CD4-positive, alpha-beta T cell (primary cell): ENCODE measurements at regions not wholly inside any gene's neighbourhood (a gene's known extent, or its start where the extent isn't known, plus 50 kb on each side); places are given as distances from the start of the nearest gene placed in this dataset.
A peak's percentile ranks its signal among the peaks of the same experiment; 100 is the strongest.

Source experiments
- ATAC-seq: fragments of 200-7000 bp; cut with Tn5 transposase; one replicate; pipeline ENCODE4 v1.10.0; 2022; ENCODE audit warnings: mild to moderate bottlenecking; ENCODE audit not compliant: poor library complexity
- CTCF ChIA-PET: fragments of 350-600 bp; sonication (Branson Sonifier 250); formaldehyde crosslinking; loops from one replicate; lab custom pipeline; 2021; ENCODE audit warnings: antibody characterized with exemption, inconsistent platforms; lab: Charles Lee
- POLR2A ChIA-PET: fragments of 350-600 bp; sonication (Branson Sonifier 250); formaldehyde crosslinking; loops from one replicate; lab custom pipeline; 2021; ENCODE audit warnings: antibody characterized with exemption, inconsistent platforms; lab: Charles Lee
- DNase-seq, 14 experiments: peaks; one replicate each; pipeline ENCODE4 v3.0.0-alpha.2; 2013 to 2020; ENCODE audit warnings: mixed read lengths in 2 of 14
- H3K27ac ChIP-seq, 2 donors: one replicate each; pipeline versions ENCODE4 v1.5.1 to v1.7.0; 2013; ENCODE audit warnings: low read length in 2 of 2, low read depth in 1 of 2, mild to moderate bottlenecking in 1 of 2
- H3K27me3 ChIP-seq, 2 experiments: 1 replicate in 1 of 2; 2 replicates in 1 of 2; pipeline versions ENCODE4 v1.6.1 to v1.7.0; 2013; ENCODE audit warnings: low read length in 2 of 2, control low read depth in 1 of 2, mild to moderate bottlenecking in 1 of 2, moderate library complexity in 1 of 2; ENCODE audit not compliant: insufficient read depth in 2 of 2, control insufficient read depth in 1 of 2
- H3K36me3 ChIP-seq: one replicate; pipeline ENCODE4 v1.6.1; 2013; ENCODE audit warnings: low read length, control low read depth; ENCODE audit not compliant: insufficient read depth
- H3K4me1 ChIP-seq: one replicate; pipeline ENCODE4 v1.6.1; 2013; ENCODE audit warnings: low read length, control low read depth; ENCODE audit not compliant: insufficient read depth
- H3K4me3 ChIP-seq: one replicate; pipeline ENCODE4 v1.5.1; 2013; ENCODE audit warnings: mild to moderate bottlenecking, low read length, moderate library complexity
- H3K9me3 ChIP-seq, 2 experiments: 1 replicate in 1 of 2; 2 replicates in 1 of 2; pipeline versions ENCODE4 v1.6.1 to v1.7.0; 2013; ENCODE audit warnings: low read length in 2 of 2, mild to moderate bottlenecking in 2 of 2, control low read depth in 1 of 2, moderate library complexity in 1 of 2; ENCODE audit not compliant: control insufficient read depth in 1 of 2, insufficient read depth in 1 of 2
- H3K27ac Mint-ChIP-seq: one replicate; pipeline ENCODE4 v1.8.0; 2020; ENCODE audit warnings: mixed read lengths
- H3K27me3 Mint-ChIP-seq: one replicate; pipeline ENCODE4 v1.8.0; 2021; ENCODE audit warnings: mixed read lengths
- H3K36me3 Mint-ChIP-seq: one replicate; pipeline ENCODE4 v1.8.0; 2021; ENCODE audit warnings: low read depth, mixed read lengths
- H3K4me1 Mint-ChIP-seq: one replicate; pipeline ENCODE4 v1.8.0; 2021; ENCODE audit warnings: low read depth, mixed read lengths
- H3K4me3 Mint-ChIP-seq: one replicate; pipeline ENCODE4 v1.8.0; 2020; ENCODE audit warnings: mild to moderate bottlenecking, mixed read lengths
- H3K9me3 Mint-ChIP-seq: one replicate; pipeline ENCODE4 v1.8.0; 2020; ENCODE audit warnings: mixed read lengths
- CTCF ChIP-seq: fragments of 200-600 bp; IDR thresholded peaks from one replicate; pipeline ENCODE4 v1.8.0; 2022; ENCODE audit warnings: antibody characterized with exemption, mild to moderate bottlenecking
- intact Hi-C, 2 experiments: fragments of 100-400 bp; cut with DNase I in 1 of 2; cut with micrococcal nuclease in 1 of 2; formaldehyde crosslinking; loops; one replicate each; pipeline versions ENCODE4 v1.15.1 to v1.9.0; 2023 to 2025; cut with DNase I, micrococcal nuclease

GRCh38 chr2:41835401-41835800, 212.4 kb upstream of the PKDCC start:
- H3K4me3 Mint-ChIP-seq: no peak overlapping the region
- no peaks in the 10 kb centered on the region for H3K9me3 Mint-ChIP-seq
- ATAC-seq (no peak), DNase-seq (no peak)
- H3K4me1 Mint-ChIP-seq: peaks cover under 1% of the 10 kb centered on the region
- H3K36me3 Mint-ChIP-seq: no peaks in the 10 kb centered on the region
- Histone ChIP-seq H3K36me3 (no peaks in the 10 kb centered on the region), H3K27me3 (peaks cover 4 to 28% of the 10 kb centered on the region in 2 experiments), H3K27ac (no peak overlapping the region), H3K4me3 (no peak overlapping the region), H3K4me1 (peaks cover 3% of the 10 kb centered on the region), H3K9me3 (no peaks in the 10 kb centered on the region)
- ChIA-PET CTCF (interaction anchor here (0.9 kb wide), 1 partner anchor 12 kb away, joined by 3 read pairs; no protein-coding TSS in a partner anchor), POLR2A (no interaction called here)
- intact Hi-C loops: loop anchor here in 1 of 2 experiments (10.0 kb wide), 1 partner anchor 969 kb away; no protein-coding TSS in a partner anchor
- no peak overlapping the region for H3K27ac Mint-ChIP-seq
- no peak for TF ChIP-seq CTCF
- H3K27me3 Mint-ChIP-seq: peaks cover 77% of the 10 kb centered on the region

- no peaks in the 10 kb centered on the region for H3K36me3 ChIP-seq
- peak in 11 of 14 experiments; percentile 2 to 68 (median 17) for DNase-seq
- CTCF ChIA-PET: no interaction called here
- peaks cover 0 to 22% of the 10 kb centered on the region in 2 experiments for H3K27me3 ChIP-seq
- H3K27me3 Mint-ChIP-seq: peaks cover 76% of the 10 kb centered on the region
- no peak overlapping the region for H3K27ac ChIP-seq
- H3K36me3 Mint-ChIP-seq: peaks cover 7% of the 10 kb centered on the region
- peaks cover 16% of the 10 kb centered on the region for H3K4me1 Mint-ChIP-seq
- no peak for ATAC-seq
- no peak for TF ChIP-seq CTCF
- peaks cover 15% of the 10 kb centered on the region for H3K4me1 ChIP-seq
- no peak overlapping the region for H3K27ac Mint-ChIP-seq
- POLR2A ChIA-PET: no interaction called here
- no peaks in the 10 kb centered on the region for H3K9me3 Mint-ChIP-seq
- intact Hi-C loops: loop anchor here in 1 of 2 experiments (10.0 kb wide), 1 partner anchor 968 kb away; no protein-coding TSS in a partner anchor
- no peaks in the 10 kb centered on the region for H3K9me3 ChIP-seq
- H3K4me3 ChIP-seq: no peak overlapping the region
- H3K4me3 Mint-ChIP-seq: no peak overlapping the region
Measured at GRCh38 chr2:41836948-41837347, 210.9 kb upstream of the PKDCC start.

GRCh38 chr2:41837610-41838009, 210.2 kb upstream of the PKDCC start:
- Mint-ChIP-seq H3K27me3 (peaks cover 69% of the 10 kb centered on the region), H3K27ac (no peak overlapping the region), H3K36me3 (peaks cover 7% of the 10 kb centered on the region), H3K4me1 (peaks cover 17% of the 10 kb centered on the region), H3K9me3 (no peaks in the 10 kb centered on the region), H3K4me3 (no peak overlapping the region)
- Histone ChIP-seq H3K4me3 (no peak overlapping the region), H3K4me1 (peaks cover 15% of the 10 kb centered on the region), H3K27ac (no peak overlapping the region), H3K9me3 (no peaks in the 10 kb centered on the region), H3K27me3 (peaks cover 0 to 20% of the 10 kb centered on the region in 2 experiments), H3K36me3 (no peaks in the 10 kb centered on the region)
- TF ChIP-seq CTCF: no peak
- ChIA-PET CTCF (no interaction called here), POLR2A (no interaction called here)
- DNase-seq (no peak), ATAC-seq (no peak)
- intact Hi-C loops: loop anchor here in 1 of 2 experiments (10.0 kb wide), 1 partner anchor 967 kb away; no protein-coding TSS in a partner anchor
